PC-9 (cell line): ENCODE measurements at regions not wholly inside any gene's neighbourhood (a gene's known extent, or its start where the extent isn't known, plus 50 kb on each side); places are given as distances from the start of the nearest gene placed in this dataset.

ENCODE experiments used
- BruUV-seq: library from RNA; stranded (reverse); fragments of 400-500 nt; replicated peaks from 2 replicates; lab custom pipeline; 2021; lab: Mats Ljungman, UMichigan
- CTCF ChIA-PET: fragments of 300-600 bp; sonication (Branson Sonifier 250); formaldehyde crosslinking; loops from one replicate; lab custom pipeline; 2022; ENCODE audit warnings: antibody characterized with exemption; lab: Charles Lee
- POLR2A ChIA-PET: fragments of 300-600 bp; sonication (Branson Sonifier 250); formaldehyde crosslinking; loops from one replicate; lab custom pipeline; 2022; ENCODE audit warnings: antibody characterized with exemption; ENCODE audit not compliant: unreplicated experiment; lab: Charles Lee
- DNase-seq, 2 experiments: peaks; one replicate each; pipeline versions ENCODE4 v3.0.0 to v3.0.0-alpha.2; 2015 to 2022; ENCODE audit warnings: mixed read lengths in 1 of 2
- H2AFZ ChIP-seq: fragments of 200-600 bp; sonication (generic); 2 replicates; pipeline ENCODE4 v1.8.1; 2017; ENCODE audit warnings: antibody characterized with exemption
- H3F3A ChIP-seq: fragments of 200-600 bp; sonication (generic); 2 replicates; pipeline ENCODE4 v1.8.1; 2017; ENCODE audit warnings: antibody characterized with exemption, mild to moderate bottlenecking, low read depth; ENCODE audit not compliant: insufficient read depth
- H3K27ac ChIP-seq: fragments of 200-600 bp; sonication (generic); 2 replicates; pipeline ENCODE4 v1.6.1; 2016; ENCODE audit warnings: mixed run types
- H3K27me3 ChIP-seq: fragments of 200-600 bp; sonication (generic); 2 replicates; pipeline ENCODE4 v1.6.1; 2016; ENCODE audit warnings: low read depth, mixed run types; ENCODE audit not compliant: insufficient read depth
- H3K36me3 ChIP-seq: fragments of 200-600 bp; sonication (generic); 2 replicates; pipeline ENCODE4 v1.6.1; 2016; ENCODE audit warnings: low read depth, mixed run types
- H3K4me1 ChIP-seq: fragments of 200-600 bp; sonication (generic); replicated peaks from 2 replicates; pipeline ENCODE4 v1.6.1; 2016; ENCODE audit warnings: mixed run types; ENCODE audit not compliant: insufficient read depth
- H3K4me2 ChIP-seq: fragments of 200-600 bp; sonication (generic); 2 replicates; pipeline ENCODE4 v1.6.1; 2017; ENCODE audit warnings: mixed run types
- H3K4me3 ChIP-seq: fragments of 200-600 bp; sonication (generic); 2 replicates; pipeline ENCODE4 v1.6.1; 2016; ENCODE audit warnings: mixed run types
- H3K79me2 ChIP-seq: fragments of 200-600 bp; sonication (generic); 2 replicates; pipeline ENCODE4 v1.6.1; 2017; ENCODE audit warnings: low read depth, mixed run types
- H3K9me2 ChIP-seq: fragments of 200-600 bp; sonication (generic); 2 replicates; pipeline ENCODE4 v1.8.1; 2017; ENCODE audit warnings: mild to moderate bottlenecking; ENCODE audit not compliant: insufficient read depth
- H3K9me3 ChIP-seq: fragments of 200-600 bp; sonication (generic); 2 replicates; pipeline ENCODE4 v1.8.1; 2016; ENCODE audit warnings: low read depth; ENCODE audit not compliant: insufficient read depth
- H4K20me1 ChIP-seq: fragments of 200-600 bp; sonication (generic); 2 replicates; pipeline ENCODE4 v1.8.1; 2017; ENCODE audit not compliant: insufficient read depth
- CTCF ChIP-seq: fragments of 200-600 bp; sonication (generic); conservative IDR thresholded peaks from 2 replicates; pipeline ENCODE4 v1.6.1; 2017; ENCODE audit warnings: mixed run types, antibody characterized with exemption, mild to moderate bottlenecking, moderate library complexity
- EZH2 ChIP-seq: fragments of 200-600 bp; sonication (generic); IDR thresholded peaks from 2 replicates; pipeline ENCODE4 v1.8.0; 2017; ENCODE audit warnings: antibody characterized with exemption, low read depth
- intact Hi-C: fragments of 100-400 bp; cut with micrococcal nuclease; formaldehyde crosslinking; loops from one replicate; pipeline ENCODE4 v1.10.0; 2022; ENCODE audit not compliant: unreplicated experiment

DNA sequence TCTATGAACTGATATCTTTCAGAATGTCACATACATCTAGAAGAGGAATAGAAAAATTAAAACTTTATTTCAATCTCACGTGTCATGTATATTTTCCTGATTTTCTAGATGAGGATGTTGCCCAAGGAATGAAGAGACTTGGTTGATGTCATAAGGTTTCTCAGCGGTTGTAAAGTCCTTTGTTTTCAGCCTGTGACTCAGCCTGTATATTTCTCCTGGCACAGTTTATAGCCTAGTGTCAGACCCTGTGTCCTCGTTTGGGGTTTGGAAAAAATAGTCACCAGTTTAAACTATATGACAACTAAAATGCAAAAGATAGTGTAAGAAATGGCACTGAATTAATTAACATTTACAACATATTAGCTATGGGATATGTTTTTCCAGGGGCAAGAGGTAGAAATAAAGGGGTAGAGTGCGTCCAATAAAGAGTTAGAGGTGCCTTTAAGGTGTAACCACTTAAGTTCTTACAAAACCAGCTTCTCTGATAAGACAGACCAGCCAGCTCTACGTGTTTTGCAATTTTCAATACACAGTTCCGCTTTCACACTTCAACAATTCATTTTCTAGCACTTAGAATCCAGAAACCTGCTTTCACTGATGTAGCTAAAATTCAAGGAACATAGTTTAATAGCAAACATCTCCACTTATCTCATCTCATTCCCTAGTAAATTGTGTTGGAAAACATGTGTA, 1432.6 kb upstream of the TENM4 start:
- Histone ChIP-seq H3K36me3 (no peaks in the 10 kb centered on the region), H3K27ac (no peak overlapping the region), H4K20me1 (no peaks in the 10 kb centered on the region), H2AFZ (no peak overlapping the region), H3F3A (no peaks in the 10 kb centered on the region), H3K27me3 (no peaks in the 10 kb centered on the region), H3K79me2 (no peaks in the 10 kb centered on the region), H3K9me3 (no peaks in the 10 kb centered on the region), H3K9me2 (no peaks in the 10 kb centered on the region), H3K4me2 (peak overlapping the region; percentile 33), H3K4me3 (no peak overlapping the region; the same call in 1 of the 2 replicates), H3K4me1 (no peaks in the 10 kb centered on the region)
- intact Hi-C loops: loop anchor here (1.0 kb wide), 1 partner anchor 17 kb away; no protein-coding TSS in a partner anchor
- TF ChIP-seq CTCF (no peak), EZH2 (no peak)
- ChIA-PET POLR2A (no interaction called here), CTCF (no interaction called here)
- peak; percentile 14 to 40 for DNase-seq
- BruUV-seq: no TSS peak

DNA sequence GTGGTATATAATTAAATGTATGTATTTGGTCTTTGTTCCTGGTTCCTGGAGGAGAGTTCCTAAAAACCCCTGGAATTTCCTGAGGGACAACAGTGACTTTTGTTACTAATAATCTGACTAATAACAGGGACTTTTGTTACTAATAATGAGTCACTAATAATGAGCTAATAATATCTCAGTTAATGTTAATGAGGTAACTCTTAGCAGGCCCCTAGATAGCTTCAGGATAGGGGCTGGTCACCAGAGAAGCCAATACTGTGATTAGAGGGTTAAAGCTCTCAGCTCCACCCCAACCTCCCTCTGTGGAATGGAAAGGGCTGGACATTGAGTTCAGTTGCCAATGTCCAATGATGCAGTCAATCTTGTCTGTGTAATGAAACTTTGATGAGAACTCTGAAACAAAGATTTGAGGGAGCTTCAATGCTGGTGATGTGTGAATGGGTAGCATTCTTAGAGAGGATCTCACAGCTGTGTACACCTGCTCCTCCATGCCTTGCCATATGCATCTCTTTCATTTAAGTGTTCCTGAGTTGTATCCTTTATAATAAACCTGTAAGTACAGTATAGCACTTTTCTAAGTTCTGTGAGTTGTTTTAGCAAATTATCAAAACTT, 1431.4 kb upstream of the TENM4 start:
- H3K9me3 ChIP-seq: no peaks in the 10 kb centered on the region
- no peaks in the 10 kb centered on the region for H3K36me3 ChIP-seq
- DNase-seq: no peak
- no peak overlapping the region for H3K4me3 ChIP-seq
- CTCF ChIA-PET: no interaction called here
- BruUV-seq: no TSS peak
- H3F3A ChIP-seq: no peaks in the 10 kb centered on the region
- no peaks in the 10 kb centered on the region for H3K79me2 ChIP-seq
- H3K4me2 ChIP-seq: no peak overlapping the region
- intact Hi-C loops: no loop called here
- no peaks in the 10 kb centered on the region for H3K9me2 ChIP-seq
- no peak overlapping the region for H3K27ac ChIP-seq
- TF ChIP-seq CTCF: no peak
- TF ChIP-seq EZH2: no peak
- no peaks in the 10 kb centered on the region for H4K20me1 ChIP-seq
- no peaks in the 10 kb centered on the region for H3K4me1 ChIP-seq
- POLR2A ChIA-PET: no interaction called here
- H3K27me3 ChIP-seq: no peaks in the 10 kb centered on the region
- H2AFZ ChIP-seq: no peak overlapping the region

DNA sequence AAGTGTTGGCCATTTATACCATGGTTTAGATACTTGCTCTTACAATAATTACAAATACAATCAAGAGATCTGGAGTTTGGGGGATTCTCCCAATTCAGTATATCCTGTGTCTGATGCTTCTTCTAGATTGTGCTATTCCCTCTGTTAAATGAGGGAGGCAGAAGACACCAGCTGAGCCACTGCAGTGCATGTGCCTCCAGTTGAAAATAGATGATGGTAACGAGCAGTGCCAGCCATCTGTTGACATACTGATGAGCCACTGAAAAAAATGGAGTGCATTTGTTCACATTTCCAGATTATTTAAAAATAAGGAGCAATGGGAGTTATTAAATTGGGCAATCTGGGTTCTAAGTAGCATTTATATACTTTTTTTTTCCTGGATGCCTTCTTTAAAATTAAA, 1428.0 kb upstream of the TENM4 start:
- Histone ChIP-seq H4K20me1 (no peaks in the 10 kb centered on the region), H3K27me3 (no peaks in the 10 kb centered on the region), H3K79me2 (no peaks in the 10 kb centered on the region), H3K9me2 (no peaks in the 10 kb centered on the region), H2AFZ (no peak overlapping the region), H3K4me1 (no peaks in the 10 kb centered on the region), H3F3A (no peaks in the 10 kb centered on the region), H3K4me3 (no peak overlapping the region), H3K27ac (no peak overlapping the region), H3K4me2 (no peak overlapping the region), H3K9me3 (no peaks in the 10 kb centered on the region; the same call in 1 of the 2 replicates), H3K36me3 (no peaks in the 10 kb centered on the region)
- intact Hi-C loops: no loop called here
- TF ChIP-seq CTCF: no peak
- no peak for TF ChIP-seq EZH2
- POLR2A ChIA-PET: interaction anchor here (0.7 kb wide), 1 partner anchor 513 kb away, joined by 3 read pairs; no protein-coding TSS in a partner anchor
- CTCF ChIA-PET: no interaction called here
- no TSS peak for BruUV-seq
- DNase-seq: no peak
